GM12891 (cell line): ENCODE measurements at regions not wholly inside any gene's neighbourhood (a gene's known extent, or its start where the extent isn't known, plus 50 kb on each side); places are given as distances from the start of the nearest gene placed in this dataset.

Experiments
- POLR2A ChIP-seq: IDR thresholded peaks from 2 replicates; pipeline ENCODE4 v1.6.1; 2011; ENCODE audit warnings: low read depth, low read length, control low read depth
- POU2F2 ChIP-seq: IDR thresholded peaks from 2 replicates; pipeline ENCODE4 v1.6.1; 2011; ENCODE audit warnings: low read depth, mild to moderate bottlenecking, control low read depth, low read length, moderate library complexity
- TAF1 ChIP-seq: IDR thresholded peaks from 2 replicates; pipeline ENCODE4 v1.6.1; 2011; ENCODE audit warnings: low read depth, low read length, control low read depth

DNA sequence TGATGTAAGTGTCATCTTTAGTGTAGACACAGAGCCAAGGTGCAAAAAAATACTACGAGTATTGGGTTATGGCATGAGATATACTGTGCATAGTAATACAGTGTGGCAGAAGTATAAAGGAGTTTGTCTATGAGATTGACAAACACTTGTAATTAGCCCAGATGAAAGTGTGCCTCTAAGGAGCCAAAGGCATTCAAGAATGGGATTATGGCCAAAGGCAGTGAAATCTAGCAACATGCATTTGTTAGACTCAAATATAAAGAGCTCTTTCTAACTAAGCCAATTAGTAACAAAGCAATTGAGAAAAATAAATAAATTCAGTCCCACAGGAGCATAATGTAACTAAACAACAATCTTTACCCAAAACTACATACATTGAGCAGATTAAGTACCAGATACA lies 1761.8 kb downstream of the SUCLG1 start:
- TF ChIP-seq POU2F2 (no peak), POLR2A (no peak), TAF1 (no peak)
